ENCODE measurements at regions not wholly inside any gene's neighbourhood (a gene's known extent, or its start where the extent isn't known, plus 50 kb on each side); places are given as distances from the start of the nearest gene placed in this dataset.

GRCh38 chr10:75326306-75326705 is 75.3 kb downstream of the ZNF503 start:
- TF ChIP-seq CTCF (IDR thresholded peaks at IDR 0.05; ENCODE audit: unreplicated experiment) = no peak
- Mint-ChIP-seq H3K4me3 (ENCODE audit: low read depth) (no peak overlapping the region), H3K4me1 (ENCODE audit: low read depth) (no peaks in the 10 kb centered on the region), H3K27ac (no peak overlapping the region), H3K27me3 (peaks cover 29% of the 10 kb centered on the region), H3K36me3 (ENCODE audit: insufficient read depth) (no peaks in the 10 kb centered on the region), H3K9me3 (ENCODE audit: low read depth) (no peaks in the 10 kb centered on the region)
- no peak for DNase-seq (ENCODE audit: low spot score, unreplicated experiment)

GRCh38 chr10:75319274-75319673 is 82.3 kb downstream of the ZNF503 start:
- Mint-ChIP-seq H3K27ac (no peak overlapping the region), H3K4me3 (ENCODE audit: low read depth) (no peak overlapping the region), H3K4me1 (ENCODE audit: low read depth) (no peaks in the 10 kb centered on the region), H3K9me3 (ENCODE audit: low read depth) (peaks cover 12% of the 10 kb centered on the region), H3K36me3 (ENCODE audit: insufficient read depth) (no peaks in the 10 kb centered on the region), H3K27me3 (peaks cover 9% of the 10 kb centered on the region)
- TF ChIP-seq CTCF (IDR thresholded peaks at IDR 0.05; ENCODE audit: unreplicated experiment) = no peak
- DNase-seq (ENCODE audit: low spot score, unreplicated experiment) = no peak

GRCh38 chr10:75314570-75314969 is 78.8 kb upstream of the COMTD1 start:
- no peak for DNase-seq (ENCODE audit: low spot score, unreplicated experiment)
- no peak overlapping the region for H3K27ac Mint-ChIP-seq
- TF ChIP-seq CTCF (IDR thresholded peaks at IDR 0.05; ENCODE audit: unreplicated experiment) = no peak
- H3K4me3 Mint-ChIP-seq (ENCODE audit: low read depth) = no peak overlapping the region
- H3K4me1 Mint-ChIP-seq (ENCODE audit: low read depth) = no peaks in the 10 kb centered on the region
- no peaks in the 10 kb centered on the region for H3K36me3 Mint-ChIP-seq (ENCODE audit: insufficient read depth)
- H3K27me3 Mint-ChIP-seq = peaks cover 2% of the 10 kb centered on the region
- H3K9me3 Mint-ChIP-seq (ENCODE audit: low read depth) = peaks cover 25% of the 10 kb centered on the region

- Mint-ChIP-seq H3K27me3 (peaks cover 4% of the 10 kb centered on the region), H3K36me3 (ENCODE audit: insufficient read depth) (peaks cover 2% of the 10 kb centered on the region), H3K9me3 (ENCODE audit: low read depth) (peaks cover 24% of the 10 kb centered on the region), H3K27ac (no peak overlapping the region), H3K4me1 (ENCODE audit: low read depth) (no peaks in the 10 kb centered on the region), H3K4me3 (ENCODE audit: low read depth) (no peak overlapping the region)
- TF ChIP-seq CTCF (IDR thresholded peaks at IDR 0.05; ENCODE audit: unreplicated experiment) = no peak
- DNase-seq (ENCODE audit: low spot score, unreplicated experiment) = no peak
Measured at GRCh38 chr10:75312440-75312839, 76.7 kb upstream of the COMTD1 start.

GRCh38 chr10:75305675-75306074 is 69.9 kb upstream of the COMTD1 start:
- H3K4me1 Mint-ChIP-seq (ENCODE audit: low read depth) = no peaks in the 10 kb centered on the region

More at GRCh38 chr10:75305675-75306074, 69.9 kb upstream of the COMTD1 start:
- Mint-ChIP-seq H3K36me3 (ENCODE audit: insufficient read depth) (peaks cover 2% of the 10 kb centered on the region), H3K4me3 (ENCODE audit: low read depth) (no peak overlapping the region), H3K27me3 (peaks cover 4% of the 10 kb centered on the region), H3K9me3 (ENCODE audit: low read depth) (peaks cover 23% of the 10 kb centered on the region), H3K27ac (no peak overlapping the region)
- no peak for DNase-seq (ENCODE audit: low spot score, unreplicated experiment)
- TF ChIP-seq CTCF (IDR thresholded peaks at IDR 0.05; ENCODE audit: unreplicated experiment) = no peak
